ENCODE measurements at regions not wholly inside any gene's neighbourhood (a gene's known extent, or its start where the extent isn't known, plus 50 kb on each side); places are given as distances from the start of the nearest gene placed in this dataset.

GRCh38 chr10:57917019-57917418, 350.7 kb downstream of the IPMK start:
- TF ChIP-seq EZH2 (IDR thresholded peaks at IDR 0.05; ENCODE audit: insufficient read depth, poor library complexity, severe bottlenecking), result no peak
- TF ChIP-seq EZH2phosphoT487 (IDR thresholded peaks at IDR 0.05; ENCODE audit: insufficient read depth, low read depth), result no peak
